HG03060 (cell line): ENCODE measurements at regions not wholly inside any gene's neighbourhood (a gene's known extent, or its start where the extent isn't known, plus 50 kb on each side); places are given as distances from the start of the nearest gene placed in this dataset.
"Not testable (repeated sequence)": the region's sequence is repeated elsewhere in the genome, so short reads cannot be mapped to it uniquely, and the experiment has no call there.

Experiments
- ATAC-seq: cut with Tn5 transposase; IDR thresholded peaks from one replicate; pipeline ENCODE4 v1.9.1; 2021; ENCODE audit warnings: low read depth, moderate number of reproducible peaks; ENCODE audit not compliant: unreplicated experiment

DNA sequence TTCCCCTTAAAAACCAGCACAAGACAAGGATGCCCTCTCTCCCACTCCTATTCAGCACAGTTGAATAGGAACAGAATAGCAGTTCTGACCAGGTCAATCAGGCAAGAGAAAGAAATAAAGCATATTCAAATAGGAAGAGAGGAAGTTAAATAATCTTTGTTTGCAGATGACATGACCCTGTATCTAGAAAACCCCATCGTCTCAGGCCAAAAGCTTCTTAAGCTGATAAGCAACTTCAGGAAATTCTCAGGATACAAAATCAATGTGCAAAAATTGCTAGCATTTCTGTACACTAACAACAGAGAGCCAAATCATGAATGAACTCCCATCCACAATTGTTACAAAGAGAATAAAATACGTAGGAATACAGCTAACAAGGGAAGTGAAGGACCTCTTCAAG, 394.1 kb upstream of the NFIA start:
- not testable (repeated sequence) for ATAC-seq

DNA sequence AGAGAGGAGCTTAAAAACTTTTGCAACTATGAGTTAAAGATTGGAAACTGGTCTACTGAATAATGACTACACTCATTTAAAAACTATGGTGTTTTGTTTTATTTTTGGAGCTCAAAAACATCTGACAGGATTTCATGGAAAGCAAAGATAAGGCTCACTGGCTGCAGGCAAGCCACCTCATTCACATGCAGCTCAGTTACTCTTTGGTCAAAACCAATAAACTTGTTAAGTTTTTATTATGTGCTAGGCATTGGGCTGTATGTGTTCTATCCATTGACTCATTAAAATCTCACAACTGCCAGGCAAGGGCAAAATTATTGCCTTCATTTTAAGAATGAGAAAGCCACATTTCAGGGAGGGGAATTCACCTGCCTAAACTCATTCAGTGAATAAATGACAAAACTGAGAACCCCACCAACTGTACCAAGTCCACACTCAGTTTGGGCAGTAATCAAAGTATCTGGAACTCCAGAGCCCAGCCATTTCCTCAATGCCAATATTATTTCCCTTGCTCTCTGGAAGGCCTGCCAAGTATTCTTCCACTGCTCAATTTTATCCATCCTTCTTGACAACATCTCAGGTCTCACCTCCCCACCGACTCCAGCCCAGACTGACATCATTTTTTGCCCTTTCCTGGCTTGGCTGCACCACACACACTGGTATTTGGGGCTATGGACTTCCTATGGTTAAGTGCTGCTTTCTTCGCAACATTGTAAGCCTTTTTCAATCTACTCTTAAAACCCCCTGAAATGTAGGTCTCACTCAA, 401.1 kb upstream of the NFIA start:
- no peak for ATAC-seq

DNA sequence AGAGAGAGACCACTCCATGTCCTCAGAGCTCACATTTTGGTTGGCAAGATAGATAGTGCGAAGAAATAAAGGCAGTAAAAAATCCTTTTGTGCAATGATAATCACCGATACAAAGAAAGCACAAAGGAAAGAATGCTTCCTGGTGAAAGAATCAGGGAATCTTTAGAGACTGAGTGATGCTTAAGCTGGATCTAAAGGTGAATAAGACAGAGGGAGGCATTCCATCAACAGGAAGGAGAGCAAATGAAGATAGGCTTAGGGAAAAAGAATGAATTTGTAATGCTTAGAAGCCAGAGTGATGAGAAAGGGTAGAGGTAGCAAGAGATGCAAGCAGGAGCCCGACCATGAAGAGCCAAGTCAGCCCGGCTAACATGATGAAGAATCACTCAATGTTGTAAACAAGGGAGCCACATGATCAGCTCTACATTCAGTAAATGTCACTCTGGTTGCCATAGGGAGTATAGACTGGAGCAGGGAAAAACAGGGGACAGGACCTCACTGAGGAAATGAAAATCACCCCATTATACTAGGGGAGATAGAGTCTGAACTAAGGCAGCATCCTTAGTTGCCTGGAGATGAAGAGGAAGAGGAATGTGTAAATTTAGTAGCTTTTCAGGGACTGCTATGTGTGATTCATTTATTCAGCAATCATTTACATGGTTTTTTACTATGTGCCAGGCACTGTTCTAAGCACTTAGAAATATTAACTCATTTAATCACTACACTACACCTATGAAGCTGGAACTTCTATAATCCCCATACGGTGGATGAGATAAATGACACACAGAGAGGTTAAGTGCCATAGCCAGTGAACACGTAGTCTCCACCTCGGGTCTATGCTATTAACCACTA, 402.6 kb upstream of the NFIA start:
- no peak for ATAC-seq

DNA sequence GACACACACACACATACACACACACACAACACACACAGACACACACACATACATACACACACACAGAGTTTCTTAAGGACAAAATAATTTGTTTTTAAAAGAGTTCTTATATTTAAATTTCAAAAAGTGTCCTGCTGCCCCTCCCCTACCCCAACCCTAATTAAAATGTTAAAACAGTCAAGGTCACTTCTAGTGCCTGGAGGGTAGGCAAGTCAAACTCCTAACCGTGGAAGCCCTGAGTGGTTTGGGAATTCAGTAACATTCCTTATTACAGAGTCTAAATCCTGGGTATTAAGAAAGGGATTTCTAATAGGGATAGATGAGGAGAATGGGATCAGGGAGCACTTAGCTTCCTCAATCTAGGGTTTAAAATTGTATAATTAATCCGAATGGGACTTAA, 403.6 kb upstream of the NFIA start:
- ATAC-seq = no peak

DNA sequence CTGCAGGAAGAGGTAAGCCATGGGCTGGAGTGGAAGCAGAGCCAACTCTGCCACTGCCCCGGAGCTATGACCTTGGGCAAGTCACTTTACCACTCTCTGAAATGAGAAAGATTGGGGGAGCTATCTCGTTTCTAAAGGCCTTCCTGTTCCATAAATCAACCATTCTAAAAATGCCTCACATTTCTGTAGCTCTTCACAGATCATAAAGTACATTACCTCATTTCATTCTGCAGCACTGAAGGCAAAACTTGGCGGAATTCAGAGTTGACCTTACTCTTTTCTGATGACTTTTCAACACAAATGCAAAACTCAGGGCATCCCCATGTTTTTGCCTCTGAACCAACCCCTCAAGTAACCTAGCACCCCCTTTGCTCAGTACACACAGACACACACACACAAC, 404.0 kb upstream of the NFIA start:
- no peak for ATAC-seq

DNA sequence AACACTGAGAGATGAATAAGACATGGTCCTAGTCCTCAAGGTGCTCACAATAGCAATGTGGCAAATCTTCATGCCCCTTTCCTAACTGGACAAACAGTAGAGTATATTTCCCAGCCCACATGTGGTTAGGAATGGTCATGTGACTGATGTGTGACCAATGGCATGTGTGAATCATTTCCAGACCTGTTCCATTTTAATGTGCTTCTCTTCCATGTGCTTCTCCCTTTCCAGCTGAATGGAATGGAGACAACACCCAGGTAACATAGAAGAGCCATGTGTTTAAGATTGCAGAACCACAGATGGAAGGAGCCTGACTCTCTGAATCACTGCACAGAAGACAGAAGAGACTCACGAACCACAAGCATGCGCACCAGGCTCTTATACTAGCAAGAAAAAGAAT, 409.9 kb upstream of the NFIA start:
- ATAC-seq = no peak

DNA sequence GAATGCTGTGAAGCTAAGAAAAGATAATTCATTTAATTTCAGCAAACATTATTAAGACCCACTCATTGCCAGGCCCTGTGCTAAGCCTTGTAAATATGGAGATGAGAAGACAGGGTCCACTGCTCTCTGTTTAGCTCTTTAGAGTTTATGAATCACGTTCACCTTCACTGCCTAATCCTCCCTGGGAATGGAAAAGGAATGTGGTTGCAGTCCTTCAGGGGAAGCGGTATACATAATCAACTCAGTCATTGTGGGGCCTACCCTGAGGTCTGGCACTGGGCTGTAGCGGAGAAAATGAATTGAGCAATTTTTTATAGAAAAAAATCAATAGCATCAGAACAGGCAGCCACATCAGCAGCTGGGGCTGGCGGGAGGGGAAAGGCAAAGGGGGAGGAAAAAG, 412.1 kb upstream of the NFIA start:
- no peak for ATAC-seq

DNA sequence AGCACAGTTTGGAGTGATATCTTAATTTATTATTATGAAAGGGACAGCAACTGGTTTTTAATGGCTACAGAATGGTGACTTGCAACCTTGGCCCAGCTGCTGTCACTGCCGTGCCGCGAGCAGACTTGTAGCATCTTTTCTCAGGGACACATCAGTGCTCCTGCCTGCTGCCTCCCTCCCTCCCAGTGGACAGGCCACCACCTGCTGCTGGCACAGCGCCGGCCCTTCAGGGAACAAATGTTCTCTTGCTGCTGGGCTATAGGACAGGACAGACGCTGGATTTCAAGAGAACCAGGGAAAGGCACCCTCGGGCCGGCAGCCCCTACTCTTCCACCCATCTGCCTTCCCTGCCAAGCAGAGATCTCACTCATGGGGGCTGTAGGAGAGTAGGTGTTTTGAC, 413.8 kb upstream of the NFIA start:
- no peak for ATAC-seq

DNA sequence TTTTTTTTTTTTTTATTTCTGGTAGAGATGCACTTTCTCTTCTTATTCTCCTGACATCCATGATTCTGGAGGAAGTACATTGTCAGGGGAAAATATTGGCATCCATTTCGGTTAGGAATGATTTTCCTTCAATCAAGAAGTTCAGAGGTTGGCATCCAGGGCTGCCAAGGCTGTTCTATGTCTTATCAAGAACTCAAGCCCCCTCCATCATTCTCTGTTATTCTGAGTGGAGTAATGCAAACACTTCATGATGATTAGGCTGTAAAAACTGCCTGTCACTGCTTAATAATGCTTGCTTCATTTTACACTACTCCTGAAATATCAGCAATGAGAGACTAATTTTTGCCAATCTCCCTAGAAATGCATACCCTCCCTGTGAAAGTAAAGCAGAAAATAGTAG, 417.1 kb upstream of the NFIA start:
- ATAC-seq = no peak

DNA sequence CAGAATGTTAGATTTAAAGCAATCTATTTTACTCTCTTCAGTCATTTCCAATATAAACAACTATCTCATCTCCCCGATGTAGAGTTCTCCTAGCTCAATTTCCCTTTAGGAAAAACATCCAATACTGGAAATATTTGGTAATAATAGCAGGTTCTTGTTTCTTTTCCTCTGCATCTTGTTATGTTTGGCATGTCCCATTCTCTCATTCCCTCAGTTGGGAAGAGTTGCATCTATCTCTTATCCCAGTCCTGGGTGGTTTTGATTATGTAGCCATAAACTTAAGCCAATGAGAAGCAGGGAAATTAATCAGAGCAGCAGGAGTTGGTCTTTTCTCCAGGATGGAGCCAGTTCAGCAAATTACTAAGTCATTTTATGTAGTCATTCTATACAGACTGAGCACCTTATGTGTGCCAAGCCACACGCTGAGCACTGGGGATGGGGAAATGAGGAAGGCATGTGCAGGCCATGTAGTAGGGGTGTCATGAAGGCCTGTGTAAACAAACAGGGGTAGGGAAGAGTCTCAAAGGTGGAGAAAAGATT, 418.2 kb upstream of the NFIA start:
- no peak for ATAC-seq

DNA sequence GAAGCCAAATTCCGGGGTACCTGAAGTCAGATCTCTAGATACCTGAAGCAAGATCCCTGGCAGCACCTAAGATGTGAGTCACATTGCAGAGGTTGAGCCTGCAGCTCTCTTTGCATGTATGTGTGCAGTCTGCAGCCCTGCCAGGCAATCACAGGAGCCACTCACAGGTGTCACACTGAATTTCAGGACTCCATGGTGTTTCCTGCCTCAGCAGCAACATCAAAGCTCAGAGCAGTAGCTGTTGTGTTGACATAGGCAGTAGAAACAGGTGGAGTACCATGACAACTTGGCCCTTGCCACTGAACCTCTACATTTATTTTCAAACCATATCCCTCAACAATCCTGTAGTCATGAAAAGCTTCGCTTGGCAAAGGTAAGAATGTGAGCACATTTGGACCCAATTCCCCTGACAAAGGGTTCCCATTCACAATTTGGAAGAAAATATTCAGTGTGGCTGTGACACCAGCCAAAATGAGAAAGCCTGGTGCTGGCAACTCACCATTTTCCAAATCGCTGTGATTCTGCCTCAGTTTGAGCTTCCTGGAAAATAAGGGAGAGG, 419.8 kb upstream of the NFIA start:
- ATAC-seq = no peak

DNA sequence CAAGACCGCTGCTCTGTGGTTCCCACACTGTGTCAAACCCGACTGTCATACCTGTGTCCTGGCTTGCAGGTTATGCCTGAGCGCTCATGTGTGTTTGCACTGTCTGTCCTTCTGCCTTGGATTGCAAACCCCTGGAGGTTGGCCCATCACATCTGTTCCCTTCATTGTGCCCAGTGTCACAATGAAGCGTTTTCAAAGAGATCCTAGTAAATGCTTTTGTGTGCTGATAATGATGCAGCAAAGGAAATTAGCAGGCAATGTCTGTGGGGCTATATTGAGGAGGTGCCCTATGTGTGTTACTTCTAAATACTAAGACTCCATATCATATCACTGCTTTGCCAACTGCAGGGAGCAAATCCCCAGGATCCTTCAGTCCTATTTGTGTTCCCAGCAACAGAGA, 424.4 kb upstream of the NFIA start:
- no peak for ATAC-seq

DNA sequence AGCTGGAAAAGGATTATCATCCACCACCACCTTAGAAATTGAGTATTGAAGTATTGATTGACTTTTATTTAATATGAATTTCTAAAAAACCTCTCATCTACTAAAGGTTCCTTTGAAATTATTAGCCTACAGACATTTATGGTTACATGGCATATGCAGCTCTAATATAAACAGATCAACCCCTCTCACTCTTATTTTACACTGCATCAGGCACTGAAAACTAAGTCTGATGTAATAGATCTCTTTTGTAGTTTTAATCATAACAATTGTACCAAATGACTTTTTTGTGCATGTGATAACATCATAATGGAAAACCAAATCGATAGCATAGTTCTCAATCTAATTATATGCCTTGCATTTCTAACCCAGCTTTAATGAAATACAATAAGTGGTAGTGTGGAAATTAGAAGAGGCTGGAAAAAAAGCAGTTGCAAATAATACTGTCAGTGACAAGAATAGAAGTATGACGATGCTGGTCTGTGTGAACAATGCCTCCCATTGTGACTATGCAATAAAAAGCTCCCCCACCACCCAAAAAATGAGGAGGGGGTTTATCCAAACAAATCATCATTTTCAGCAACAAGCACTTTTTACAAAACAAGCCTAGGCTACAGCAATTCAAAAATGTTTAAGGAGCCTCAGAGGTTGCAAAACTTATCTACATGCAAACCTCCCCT, 426.5 kb upstream of the NFIA start:
- ATAC-seq = no peak

DNA sequence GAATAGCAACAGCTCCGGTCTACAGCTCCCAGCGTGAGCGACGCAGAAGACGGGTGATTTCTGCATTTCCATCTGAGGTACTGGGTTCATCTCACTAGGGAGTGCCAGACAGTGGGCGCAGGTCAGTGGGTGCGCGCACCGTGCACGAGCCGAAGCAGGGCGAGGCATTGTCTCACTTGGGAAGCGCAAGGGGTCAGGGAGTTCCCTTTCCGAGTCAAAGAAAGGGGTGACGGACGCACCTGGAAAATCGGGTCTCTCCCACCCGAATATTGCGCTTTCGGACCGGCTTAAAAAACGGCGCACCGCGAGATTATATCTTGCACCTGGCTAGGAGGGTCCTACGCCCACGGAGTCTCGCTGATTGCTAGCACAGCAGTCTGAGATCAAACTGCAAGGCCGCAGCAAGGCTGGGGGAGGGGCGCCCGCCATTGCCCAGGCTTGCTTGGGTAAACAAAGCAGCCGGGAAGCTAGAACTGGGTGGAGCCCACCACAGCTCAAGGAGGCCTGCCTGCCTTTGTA, 442.3 kb upstream of the NFIA start:
- not testable (repeated sequence) for ATAC-seq

DNA sequence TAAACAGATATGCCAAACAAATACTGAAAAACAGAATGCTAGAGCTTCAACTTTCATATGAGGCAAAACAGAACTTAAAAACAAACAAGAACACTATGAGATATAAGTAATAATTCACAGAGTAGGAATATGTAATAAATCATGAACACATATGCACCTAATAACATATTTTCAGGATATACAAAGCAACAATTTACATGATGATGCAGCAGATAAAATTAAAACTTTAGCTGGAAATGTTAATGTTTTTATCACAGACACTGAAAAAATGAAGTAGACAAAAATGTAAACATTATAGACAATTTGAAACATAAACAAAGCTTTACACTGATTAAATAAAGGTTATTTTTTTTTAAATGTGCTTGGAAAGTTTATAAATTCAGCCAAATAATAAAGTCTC, 443.1 kb upstream of the NFIA start:
- ATAC-seq = no peak

DNA sequence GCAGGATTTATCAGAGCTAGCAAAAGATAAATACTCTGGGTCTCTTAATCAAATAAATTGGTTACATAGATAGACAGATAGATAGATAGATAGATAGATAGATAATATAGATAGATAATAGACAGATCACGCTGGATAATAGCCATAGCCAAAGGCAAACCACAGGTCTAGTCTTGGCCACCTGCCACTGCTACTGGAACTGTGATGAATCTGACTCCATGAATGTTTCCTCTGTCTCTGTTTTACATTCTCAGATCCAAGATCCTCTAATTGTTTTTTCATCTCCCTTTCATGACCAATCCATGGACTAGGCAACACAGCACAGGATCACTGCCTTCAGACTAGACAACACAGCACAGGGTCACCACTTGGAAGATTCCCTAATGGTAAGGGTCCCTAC, 444.7 kb upstream of the NFIA start:
- no peak for ATAC-seq

DNA sequence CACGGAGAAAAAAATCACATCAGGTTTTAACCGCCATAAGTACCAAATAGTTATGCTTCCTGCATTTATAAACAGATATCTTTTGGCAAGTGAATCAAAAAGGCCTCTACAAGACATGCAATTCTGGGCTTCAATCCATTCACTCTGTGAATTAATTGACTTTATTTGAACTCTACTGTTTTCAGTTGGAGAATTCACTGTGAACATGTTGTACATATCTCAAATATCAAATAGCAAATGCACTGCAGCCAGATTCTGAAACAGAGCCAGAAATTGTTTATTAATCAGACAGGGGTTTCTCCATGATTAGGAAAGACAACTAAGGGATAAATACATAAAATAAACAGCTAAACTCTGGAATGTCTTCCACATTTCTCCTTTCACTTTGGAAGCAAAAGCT, 445.4 kb upstream of the NFIA start:
- no peak for ATAC-seq

DNA sequence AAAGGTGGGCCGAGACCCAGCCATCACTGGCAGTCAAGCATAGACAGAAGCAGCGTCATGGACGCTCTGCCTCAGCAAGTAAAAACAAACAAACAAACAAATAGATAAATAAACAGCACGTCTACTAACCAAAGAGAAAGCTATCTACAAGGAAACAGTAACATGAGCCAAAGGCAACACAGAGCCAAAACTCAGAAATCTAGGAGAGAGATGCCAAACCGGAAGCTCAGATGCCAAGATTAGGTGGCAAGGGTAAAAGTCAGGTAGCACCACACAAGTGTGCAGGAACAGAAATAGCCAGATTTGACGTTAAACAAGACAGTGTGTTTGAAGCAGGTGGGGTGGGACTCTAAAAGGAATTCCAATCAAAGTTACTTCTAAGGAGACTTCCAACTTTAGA, 448.3 kb upstream of the NFIA start:
- no peak for ATAC-seq

DNA sequence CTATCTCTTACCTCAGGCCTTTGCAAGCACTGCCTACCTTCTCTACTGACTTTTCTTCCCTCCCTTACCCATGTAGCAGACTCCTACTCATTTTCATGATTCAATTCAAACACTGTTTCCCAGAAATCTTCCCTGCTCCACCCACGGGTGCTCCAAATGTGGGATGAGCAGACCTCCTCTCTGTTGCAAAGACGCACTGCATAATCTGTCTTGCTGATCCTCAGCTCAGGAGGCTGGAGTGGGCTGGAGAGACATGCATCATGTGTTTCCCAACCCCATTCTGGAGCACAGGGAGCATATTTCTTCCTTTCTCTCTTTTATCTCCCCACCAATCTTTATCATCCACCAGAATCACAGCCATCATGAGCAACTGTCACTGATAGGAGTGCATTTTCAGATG, 459.9 kb upstream of the NFIA start:
- ATAC-seq = no peak

DNA sequence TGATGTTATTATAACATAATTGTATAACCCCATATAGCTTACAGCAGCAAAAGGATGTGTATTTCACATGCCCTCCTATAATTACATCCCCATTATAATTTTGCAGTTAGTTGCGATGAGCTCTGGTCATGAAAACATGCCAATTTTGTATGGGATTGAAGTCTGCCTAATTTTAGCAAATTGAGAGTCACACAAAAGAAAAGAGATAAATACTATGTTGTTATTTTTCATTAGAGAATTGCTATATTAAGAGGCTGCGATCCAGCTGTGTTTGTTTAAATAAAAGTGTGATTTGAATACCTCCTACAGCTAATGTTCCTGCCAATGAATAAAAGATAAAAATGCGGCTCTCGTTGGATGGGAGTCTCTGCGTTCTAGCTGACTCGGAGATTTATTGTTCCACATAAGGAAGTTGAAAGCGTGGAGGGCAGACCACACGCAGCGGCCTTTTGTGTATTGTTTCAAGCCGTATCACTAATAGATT, 461.0 kb upstream of the NFIA start:
- no peak for ATAC-seq

DNA sequence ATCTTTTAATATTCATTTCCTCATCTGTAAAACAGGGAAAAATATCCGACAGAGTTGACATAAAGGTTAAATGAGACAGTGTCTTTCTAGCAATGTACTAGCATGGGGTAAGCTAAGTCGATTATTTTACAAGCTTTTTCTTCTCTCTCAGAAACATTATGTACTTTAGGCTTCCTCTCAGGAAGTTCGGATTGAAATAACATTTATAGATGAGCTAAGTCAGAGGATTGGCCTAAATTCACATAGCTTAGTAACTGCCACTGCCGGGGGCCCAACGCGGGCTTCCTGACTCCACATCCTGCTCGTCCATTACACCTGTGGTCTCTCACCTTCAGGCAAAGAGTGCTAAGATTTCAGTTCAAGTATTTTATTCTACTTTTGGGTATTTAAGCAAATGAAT, 462.3 kb upstream of the NFIA start:
- ATAC-seq = no peak
